ENCODE measurements at regions not wholly inside any gene's neighbourhood (a gene's known extent, or its start where the extent isn't known, plus 50 kb on each side); places are given as distances from the start of the nearest gene placed in this dataset.

GRCh38 chrX:15127010-15127409, 142.9 kb downstream of the ASB9 start:
- TF ChIP-seq CTCF (IDR thresholded peaks at IDR 0.05; ENCODE audit: poor library complexity) (no peak), EZH2 (IDR thresholded peaks at IDR 0.05; ENCODE audit: borderline replicate concordance) (no peak), EZH2phosphoT487 (IDR thresholded peaks at IDR 0.05; ENCODE audit: low read depth, severe bottlenecking, unreplicated experiment) (no peak)
